ENCODE measurements at regions not wholly inside any gene's neighbourhood (a gene's known extent, or its start where the extent isn't known, plus 50 kb on each side); places are given as distances from the start of the nearest gene placed in this dataset.
"Not testable (repeated sequence)": the region's sequence is repeated elsewhere in the genome, so short reads cannot be mapped to it uniquely, and the experiment has no call there.

GRCh38 chr3:147701195-147701594 lies 292.0 kb downstream of the ZIC1 start:
- no peak for TF ChIP-seq CTCF (IDR thresholded peaks at IDR 0.05; ENCODE audit: borderline replicate concordance, extremely low read depth, insufficient read depth)
- intact Hi-C loops (cut with DNase I), result no loop called here
- Histone ChIP-seq H3K4me3 (ENCODE audit: low read length in 3 of 3) (no peak overlapping the region), H3K9ac (ENCODE audit: low read length in 3 of 3) (no peak overlapping the region), H3K27me3 (ENCODE audit: control insufficient read depth, insufficient read depth, low read length) (no peaks in the 10 kb centered on the region), H3K36me3 (ENCODE audit: control insufficient read depth in 2 of 3, insufficient read depth in 3 of 3, low read length in 3 of 3) (no peaks in the 10 kb centered on the region), H3K27ac (ENCODE audit: low read depth in 2 of 2, low read length in 2 of 2) (no peak overlapping the region), H3K9me3 (ENCODE audit: control insufficient read depth in 2 of 3, insufficient read depth in 1 of 3, low read length in 3 of 3) (no peaks in the 10 kb centered on the region), H3K4me1 (ENCODE audit: control insufficient read depth in 2 of 3, insufficient read depth in 2 of 3, low read depth in 1 of 3, low read length in 3 of 3) (no peaks in the 10 kb centered on the region)
- DNase-seq, result no peak
- FAIRE-seq, result no peak

- Histone ChIP-seq H3K4me3 (ENCODE audit: low read length in 3 of 3) (no peak overlapping the region), H3K27ac (ENCODE audit: low read depth in 2 of 2, low read length in 2 of 2) (no peak overlapping the region), H3K27me3 (ENCODE audit: control insufficient read depth, insufficient read depth, low read length) (no peaks in the 10 kb centered on the region), H3K9me3 (ENCODE audit: control insufficient read depth in 2 of 3, insufficient read depth in 1 of 3, low read length in 3 of 3) (no peaks in the 10 kb centered on the region), H3K9ac (ENCODE audit: low read length in 3 of 3) (no peak overlapping the region), H3K36me3 (ENCODE audit: control insufficient read depth in 2 of 3, insufficient read depth in 3 of 3, low read length in 3 of 3) (no peaks in the 10 kb centered on the region), H3K4me1 (ENCODE audit: control insufficient read depth in 2 of 3, insufficient read depth in 2 of 3, low read depth in 1 of 3, low read length in 3 of 3) (no peaks in the 10 kb centered on the region)
- no peak for FAIRE-seq
- no peak for DNase-seq
- intact Hi-C loops (cut with DNase I), result no loop called here
- TF ChIP-seq CTCF (IDR thresholded peaks at IDR 0.05; ENCODE audit: borderline replicate concordance, extremely low read depth, insufficient read depth), result no peak
These were observed 293.3 kb downstream of the ZIC1 start for GRCh38 chr3:147702509-147702908.

- Histone ChIP-seq H3K4me1 (ENCODE audit: control insufficient read depth in 2 of 3, insufficient read depth in 2 of 3, low read depth in 1 of 3, low read length in 3 of 3) (no peaks in the 10 kb centered on the region), H3K9ac (ENCODE audit: low read length in 3 of 3) (no peak overlapping the region), H3K27me3 (ENCODE audit: control insufficient read depth, insufficient read depth, low read length) (no peaks in the 10 kb centered on the region), H3K4me3 (ENCODE audit: low read length in 3 of 3) (no peak overlapping the region), H3K36me3 (ENCODE audit: control insufficient read depth in 2 of 3, insufficient read depth in 3 of 3, low read length in 3 of 3) (no peaks in the 10 kb centered on the region), H3K9me3 (ENCODE audit: control insufficient read depth in 2 of 3, insufficient read depth in 1 of 3, low read length in 3 of 3) (no peaks in the 10 kb centered on the region), H3K27ac (ENCODE audit: low read depth in 2 of 2, low read length in 2 of 2) (no peak overlapping the region)
- no peak for FAIRE-seq
- intact Hi-C loops (cut with DNase I), result no loop called here
- TF ChIP-seq CTCF (IDR thresholded peaks at IDR 0.05; ENCODE audit: borderline replicate concordance, extremely low read depth, insufficient read depth), result no peak
- DNase-seq, result no peak
These were observed 296.5 kb downstream of the ZIC1 start for GRCh38 chr3:147705651-147706051.

GRCh38 chr3:147710753-147711152 lies 301.6 kb downstream of the ZIC1 start:
- H3K27ac ChIP-seq (ENCODE audit: low read depth in 2 of 2, low read length in 2 of 2); H3K4me1 ChIP-seq (ENCODE audit: control insufficient read depth in 2 of 3, insufficient read depth in 2 of 3, low read depth in 1 of 3, low read length in 3 of 3); H3K4me3 ChIP-seq (ENCODE audit: low read length in 3 of 3); H3K27me3 ChIP-seq (ENCODE audit: control insufficient read depth, insufficient read depth, low read length); intact Hi-C loops (cut with DNase I); DNase-seq; H3K36me3 ChIP-seq (ENCODE audit: control insufficient read depth in 2 of 3, insufficient read depth in 3 of 3, low read length in 3 of 3); FAIRE-seq; H3K9me3 ChIP-seq (ENCODE audit: control insufficient read depth in 2 of 3, insufficient read depth in 1 of 3, low read length in 3 of 3); H3K9ac ChIP-seq (ENCODE audit: low read length in 3 of 3): not testable (repeated sequence)
